ENCODE measurements at regions not wholly inside any gene's neighbourhood (a gene's known extent, or its start where the extent isn't known, plus 50 kb on each side); places are given as distances from the start of the nearest gene placed in this dataset.
"Not testable (repeated sequence)": the region's sequence is repeated elsewhere in the genome, so short reads cannot be mapped to it uniquely, and the experiment has no call there.

- no peak for DNase-seq (ENCODE audit: low read depth in 2 of 3, low spot score in 2 of 3)
Observed at GRCh38 chr12:89230376-89231315, 121.7 kb downstream of the DUSP6 start.

DNA sequence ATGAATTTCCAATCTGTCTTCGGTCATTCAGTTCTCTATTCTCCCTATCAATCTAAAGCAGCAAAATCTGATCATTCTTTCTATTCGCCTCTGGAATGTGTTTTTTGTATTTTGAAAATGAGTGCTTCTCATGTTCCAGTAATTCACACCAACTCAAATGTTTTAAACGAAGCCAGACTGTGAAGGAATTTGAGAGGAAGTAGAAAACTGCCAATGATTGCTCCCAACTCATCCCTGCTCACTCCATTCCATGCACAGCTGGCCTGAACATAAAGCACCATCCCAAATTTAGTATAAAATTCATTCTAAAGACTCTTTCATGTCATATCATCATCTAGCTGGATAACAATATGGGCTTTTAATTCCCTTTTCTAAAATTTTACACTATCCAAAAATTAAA is 123.8 kb downstream of the DUSP6 start:
- no peak for DNase-seq (ENCODE audit: low read depth in 2 of 3, low spot score in 2 of 3)

GRCh38 chr12:89227774-89228173 is 124.5 kb downstream of the DUSP6 start:
- no peak for DNase-seq (ENCODE audit: low read depth in 2 of 3, low spot score in 2 of 3)

- no peak for DNase-seq (ENCODE audit: low read depth in 2 of 3, low spot score in 2 of 3)
Observed at GRCh38 chr12:89225808-89226411, 126.4 kb downstream of the DUSP6 start.

- peak; percentile 14 to 53 (median 52) for DNase-seq (ENCODE audit: low read depth in 2 of 3, low spot score in 2 of 3)
Observed at GRCh38 chr12:89225401-89225800, 126.9 kb downstream of the DUSP6 start.

DNA sequence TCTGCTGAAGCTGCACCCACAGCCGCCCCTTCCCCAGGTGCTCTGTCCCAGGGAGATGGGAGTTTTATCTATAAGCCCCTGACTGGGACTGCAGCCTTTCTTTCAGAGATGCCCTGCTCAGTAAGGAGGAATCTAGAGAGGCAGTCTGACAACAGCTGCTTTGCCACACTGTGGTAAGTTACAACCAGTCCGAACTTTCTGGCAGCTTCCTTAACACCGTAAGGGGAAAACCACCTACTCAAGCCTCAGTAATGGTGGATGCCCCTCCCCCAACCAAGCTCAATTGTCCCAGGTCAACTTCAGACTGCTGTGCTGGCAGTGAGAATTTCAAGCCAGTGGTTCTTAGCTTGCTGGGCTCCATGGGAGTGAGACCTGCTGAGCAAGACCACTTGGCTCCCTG is 129.7 kb downstream of the DUSP6 start:
- not testable (repeated sequence) for DNase-seq (ENCODE audit: low read depth in 2 of 3, low spot score in 2 of 3)

GRCh38 chr12:89217472-89217871 is 134.8 kb downstream of the DUSP6 start:
- DNase-seq (ENCODE audit: low read depth in 2 of 3, low spot score in 2 of 3) = no peak

DNA sequence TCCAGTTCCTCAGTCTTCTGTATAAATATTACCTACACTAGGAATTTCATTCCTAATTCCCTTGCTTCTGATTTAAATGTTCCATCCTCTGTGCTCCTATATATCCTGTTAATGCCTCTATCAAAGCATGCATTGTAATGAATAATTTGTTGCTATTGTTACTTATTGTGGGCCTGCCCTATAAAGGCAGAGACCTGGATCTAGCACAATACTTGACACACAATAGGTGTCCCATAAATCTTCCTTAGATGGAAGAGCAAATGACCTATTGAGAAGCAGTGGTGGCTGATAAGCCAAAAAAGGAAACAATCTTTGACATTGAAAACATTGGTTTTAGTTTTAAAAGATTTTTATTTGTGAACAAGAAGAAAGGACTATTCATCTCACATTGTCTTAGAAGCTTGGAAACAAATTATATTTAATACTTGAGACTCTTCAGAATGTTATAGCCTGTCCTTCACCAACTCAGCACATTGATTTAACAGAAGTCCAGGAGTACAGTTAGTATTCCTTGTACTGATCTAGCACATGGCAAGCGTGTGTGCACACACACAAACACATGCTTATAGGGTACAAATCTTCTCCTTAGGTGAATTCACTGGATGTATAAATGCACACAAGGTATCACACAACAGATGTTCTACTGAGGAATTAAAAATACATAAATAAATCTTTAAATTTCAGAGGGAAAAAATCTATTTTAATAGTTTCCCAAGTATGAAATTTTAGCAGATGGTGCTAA is 135.9 kb downstream of the DUSP6 start:
- no peak for DNase-seq (ENCODE audit: low read depth in 2 of 3, low spot score in 2 of 3)

DNA sequence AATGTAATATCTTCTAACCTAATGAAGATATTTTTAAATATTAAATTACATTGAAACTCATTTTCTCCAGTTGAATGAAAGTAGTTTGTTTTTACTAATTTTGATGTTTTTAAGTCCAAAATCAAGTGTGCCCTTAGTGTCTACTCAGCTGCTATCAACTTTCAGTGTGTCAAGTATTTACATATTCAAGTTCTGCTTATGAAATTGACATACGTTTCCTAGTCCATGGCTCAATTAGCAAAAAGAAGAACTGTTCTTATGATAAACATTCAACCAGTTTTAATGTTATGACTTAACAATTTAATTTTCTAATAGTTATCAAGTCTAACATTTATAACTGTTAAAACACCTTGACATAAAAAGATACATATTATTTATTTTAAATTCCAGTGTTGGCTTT is 137.1 kb downstream of the DUSP6 start:
- no peak for DNase-seq (ENCODE audit: low read depth in 2 of 3, low spot score in 2 of 3)

DNA sequence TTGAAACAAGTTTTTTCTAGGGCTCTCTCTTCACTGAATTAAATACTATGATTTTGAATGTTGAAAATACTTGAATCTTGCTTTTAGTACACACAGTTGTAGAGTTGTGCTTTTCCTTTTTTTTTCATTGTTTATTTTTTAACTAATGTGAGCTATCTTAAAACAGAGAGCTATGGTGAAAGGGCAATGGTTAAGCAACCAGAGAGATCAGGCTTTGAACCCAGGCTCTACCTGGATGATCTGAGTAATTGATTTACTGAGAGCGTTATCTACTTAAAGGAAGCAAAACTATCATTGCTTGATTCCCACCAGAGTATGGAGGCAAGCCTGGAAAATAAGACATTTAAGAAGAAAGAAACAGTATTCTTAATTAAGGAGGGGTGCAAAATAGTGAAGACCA is 138.6 kb downstream of the DUSP6 start:
- DNase-seq (ENCODE audit: low read depth in 2 of 3, low spot score in 2 of 3) = no peak

DNA sequence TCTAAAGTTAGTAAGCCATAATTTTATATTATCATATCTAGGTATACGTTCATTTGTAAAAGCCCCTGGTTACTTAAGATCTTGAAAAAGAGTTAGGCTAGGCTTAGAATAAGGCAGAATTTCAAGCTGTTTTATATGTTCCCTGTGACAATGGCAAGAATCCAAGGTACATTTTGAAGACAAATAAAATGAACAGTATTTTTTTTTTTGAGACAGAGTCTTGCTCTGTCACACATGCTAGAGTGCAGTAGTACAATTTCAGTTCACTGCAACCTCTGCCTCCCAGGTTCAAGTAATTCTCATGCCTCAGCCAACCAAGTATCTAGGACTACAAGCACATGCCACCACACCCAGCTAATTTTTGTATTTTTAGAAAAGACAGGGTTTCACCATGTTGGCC is 139.2 kb downstream of the DUSP6 start:
- DNase-seq (ENCODE audit: low read depth in 2 of 3, low spot score in 2 of 3) = no peak

DNA sequence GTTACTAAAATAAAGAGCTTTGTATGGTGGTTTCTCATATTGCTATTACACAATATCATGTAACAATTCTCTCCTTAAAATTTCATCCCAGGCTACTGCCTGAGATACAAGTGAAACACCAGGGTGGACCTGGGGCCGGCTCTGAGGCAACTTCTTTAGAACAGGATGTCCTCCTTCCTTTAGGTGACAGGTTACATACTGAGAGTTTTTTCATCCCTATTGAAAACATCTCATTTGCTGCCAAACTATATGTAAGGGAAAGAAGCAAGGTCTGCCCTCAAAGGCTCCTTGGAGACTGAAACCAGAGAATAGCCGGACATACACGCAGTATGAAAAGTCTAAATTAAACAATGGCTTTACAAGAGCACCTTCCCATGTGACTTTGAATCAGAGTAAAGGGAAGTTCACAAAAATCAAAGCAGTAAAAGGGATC is 139.9 kb downstream of the DUSP6 start:
- DNase-seq (ENCODE audit: low read depth in 2 of 3, low spot score in 2 of 3) = no peak

GRCh38 chr12:89211456-89211855 is 140.8 kb downstream of the DUSP6 start:
- no peak for DNase-seq (ENCODE audit: low read depth in 2 of 3, low spot score in 2 of 3)

GRCh38 chr12:89210277-89210676 is 142.0 kb downstream of the DUSP6 start:
- no peak for DNase-seq (ENCODE audit: low read depth in 2 of 3, low spot score in 2 of 3)

- DNase-seq (ENCODE audit: low read depth in 2 of 3, low spot score in 2 of 3) = no peak
Observed at GRCh38 chr12:89208661-89209096, 143.6 kb downstream of the DUSP6 start.

DNA sequence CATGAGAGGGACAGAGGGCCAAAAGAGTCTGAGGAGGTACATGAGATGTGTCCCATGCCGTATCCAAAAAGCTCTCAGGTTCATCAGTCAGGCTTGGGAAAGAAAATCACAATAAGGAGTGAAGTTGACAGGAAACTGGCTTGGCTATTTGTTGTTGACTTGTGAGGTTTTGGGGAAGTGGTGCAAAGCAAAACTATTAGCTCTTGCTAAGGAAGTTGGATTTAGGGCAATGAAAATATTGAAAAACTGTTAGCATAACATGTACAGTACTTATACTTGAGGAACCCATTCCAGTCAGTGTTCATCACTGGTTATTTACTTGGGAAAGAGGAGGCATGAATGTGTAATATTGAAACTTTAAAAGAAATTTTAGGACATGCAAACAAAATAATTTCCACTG is 145.9 kb downstream of the DUSP6 start:
- DNase-seq (ENCODE audit: low read depth in 2 of 3, low spot score in 2 of 3) = no peak

DNA sequence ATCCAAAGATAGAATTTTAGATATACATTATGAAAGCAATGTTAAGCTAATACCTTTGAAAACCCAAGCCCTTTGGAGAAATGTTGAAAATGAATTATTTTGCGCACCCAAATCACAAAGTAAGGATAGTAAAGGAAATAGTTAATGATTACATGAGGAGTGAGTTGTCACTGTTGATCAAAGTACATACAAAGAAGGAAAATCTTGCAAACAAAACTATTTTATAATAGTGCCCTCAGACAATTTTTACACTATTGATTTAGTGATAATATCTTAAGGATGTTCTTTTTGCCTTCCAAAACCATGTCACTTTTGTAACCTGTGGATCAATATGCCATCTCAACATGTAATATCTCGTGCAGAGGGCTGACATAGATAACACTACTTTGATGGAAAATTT is 146.8 kb downstream of the DUSP6 start:
- DNase-seq (ENCODE audit: low read depth in 2 of 3, low spot score in 2 of 3) = no peak

- no peak for DNase-seq (ENCODE audit: low read depth in 2 of 3, low spot score in 2 of 3)
Observed at GRCh38 chr12:89203144-89203543, 149.2 kb downstream of the DUSP6 start.

GRCh38 chr12:89200217-89200616 is 152.1 kb downstream of the DUSP6 start:
- no peak for DNase-seq (ENCODE audit: low read depth in 2 of 3, low spot score in 2 of 3)

DNA sequence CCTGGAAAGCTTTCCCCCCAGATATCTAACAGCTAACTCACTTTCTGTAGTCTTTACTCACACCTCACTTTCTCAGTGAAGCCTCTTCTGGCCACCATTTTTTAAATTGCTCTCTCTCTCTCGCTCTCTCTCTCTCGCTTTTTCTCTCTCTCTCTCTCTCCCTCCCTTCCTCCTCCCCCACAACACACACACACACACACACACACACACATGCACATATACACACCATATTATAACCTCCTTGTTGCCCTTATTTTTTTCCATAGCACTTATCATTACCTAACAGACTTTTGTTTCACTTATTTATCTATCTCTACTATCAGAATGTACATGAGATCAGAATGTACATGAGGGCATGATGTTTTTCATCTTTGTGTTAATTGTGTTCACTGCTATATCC is 156.8 kb downstream of the DUSP6 start:
- DNase-seq (ENCODE audit: low read depth in 2 of 3, low spot score in 2 of 3) = no peak

- DNase-seq (ENCODE audit: low read depth in 2 of 3, low spot score in 2 of 3) = no peak
Observed at GRCh38 chr12:89194683-89195082, 157.6 kb downstream of the DUSP6 start.

- DNase-seq (ENCODE audit: low read depth in 2 of 3, low spot score in 2 of 3) = no peak
Observed at GRCh38 chr12:89192429-89192828, 159.9 kb downstream of the DUSP6 start.
